SK-N-SH treated with all-trans-retinoic acid at 6 μM for 48 hours (cell line): ENCODE measurements at regions not wholly inside any gene's neighbourhood (a gene's known extent, or its start where the extent isn't known, plus 50 kb on each side); places are given as distances from the start of the nearest gene placed in this dataset.

ENCODE experiments used
- ATAC-seq: fragments of 200-7000 bp; cut with Tn5 transposase; 3 replicates; pipeline ENCODE4 v1.9.1; 2020; ENCODE audit warnings: mild to moderate bottlenecking, moderate library complexity
- ARNTL ChIP-seq: fragments of 450-650 bp; formaldehyde crosslinking; IDR thresholded peaks from 2 replicates; pipeline ENCODE4 v1.5.0; 2020; ENCODE audit warnings: low read depth, mild to moderate bottlenecking, moderate library complexity, borderline replicate concordance
- BACH2 ChIP-seq: fragments of 250-450 bp; sonication (Bioruptor Pico); IDR thresholded peaks from 2 replicates; pipeline ENCODE4 v1.9.0; 2021; ENCODE audit warnings: mild to moderate bottlenecking, borderline replicate concordance
- CREB5 ChIP-seq: fragments of 250-450 bp; sonication (Bioruptor Pico); IDR thresholded peaks from 2 replicates; pipeline ENCODE4 v1.5.1; 2020; ENCODE audit warnings: low read depth, mild to moderate bottlenecking, moderate library complexity
- CSDC2 ChIP-seq: fragments of 250-450 bp; sonication (Bioruptor Pico); IDR thresholded peaks from 2 replicates; pipeline ENCODE4 v1.5.0; 2020; ENCODE audit warnings: mild to moderate bottlenecking, moderate library complexity
- CSRNP3 ChIP-seq: fragments of 250-450 bp; sonication (Bioruptor Pico); IDR thresholded peaks from 2 replicates; pipeline ENCODE4 v1.5.1; 2021; ENCODE audit warnings: mild to moderate bottlenecking, moderate library complexity
- ESRRG ChIP-seq: fragments of 250-450 bp; sonication (Bioruptor Pico); IDR thresholded peaks from 2 replicates; pipeline ENCODE4 v1.6.1; 2021; ENCODE audit warnings: mild to moderate bottlenecking
- GLIS3 ChIP-seq: fragments of 250-450 bp; sonication (Bioruptor Pico); IDR thresholded peaks from 2 replicates; pipeline ENCODE4 v1.5.0; 2020; ENCODE audit warnings: mild to moderate bottlenecking, moderate library complexity
- ISL1 ChIP-seq: fragments of 250-450 bp; sonication (Bioruptor Pico); IDR thresholded peaks from 2 replicates; pipeline ENCODE4 v2.1.2; 2022; ENCODE audit warnings: mild to moderate bottlenecking, moderate library complexity
- OSR1 ChIP-seq: fragments of 250-450 bp; sonication (Bioruptor Pico); IDR thresholded peaks from 2 replicates; pipeline ENCODE4 v1.8.0; 2022; ENCODE audit warnings: moderate library complexity, mild to moderate bottlenecking, inconsistent platforms
- PATZ1 ChIP-seq: fragments of 250-450 bp; sonication (Bioruptor Pico); IDR thresholded peaks from 2 replicates; pipeline ENCODE4 v1.8.0; 2020; ENCODE audit warnings: mild to moderate bottlenecking, moderate library complexity, borderline replicate concordance
- RARB ChIP-seq: fragments of 250-450 bp; sonication (Bioruptor Pico); IDR thresholded peaks from 2 replicates; pipeline ENCODE4 v1.8.0; 2021; ENCODE audit warnings: mild to moderate bottlenecking, moderate library complexity
- SNAI2 ChIP-seq: fragments of 250-450 bp; sonication (Bioruptor Pico); IDR thresholded peaks from 2 replicates; pipeline ENCODE4 v1.5.0; 2020; ENCODE audit warnings: mild to moderate bottlenecking, moderate library complexity
- TCF4 ChIP-seq: fragments of 250-450 bp; sonication (Bioruptor Pico); IDR thresholded peaks from 2 replicates; pipeline ENCODE4 v1.8.0; 2021; ENCODE audit warnings: mild to moderate bottlenecking, moderate library complexity, borderline replicate concordance
- TOX ChIP-seq: fragments of 250-450 bp; sonication (Bioruptor Pico); IDR thresholded peaks from 2 replicates; pipeline ENCODE4 v1.8.0; 2021; ENCODE audit warnings: mild to moderate bottlenecking, moderate library complexity, borderline replicate concordance
- TSHZ2 ChIP-seq: fragments of 250-450 bp; sonication (Bioruptor Pico); IDR thresholded peaks from 2 replicates; pipeline ENCODE4 v1.5.0; 2020; ENCODE audit warnings: mild to moderate bottlenecking, moderate library complexity
- ZC3H10 ChIP-seq: fragments of 250-450 bp; sonication (Bioruptor Pico); IDR thresholded peaks from 2 replicates; pipeline ENCODE4 v1.5.1; 2021; ENCODE audit warnings: mild to moderate bottlenecking, moderate library complexity
- ZNF565 ChIP-seq: fragments of 450-650 bp; formaldehyde crosslinking; conservative IDR thresholded peaks from 2 replicates; pipeline ENCODE4 v1.5.0; 2020; ENCODE audit warnings: low read depth, mild to moderate bottlenecking, moderate library complexity
- ZNF70 ChIP-seq: fragments of 450-650 bp; formaldehyde crosslinking; IDR thresholded peaks from 2 replicates; pipeline ENCODE4 v1.5.0; 2020; ENCODE audit warnings: mild to moderate bottlenecking, moderate library complexity

GRCh38 chr3:144947895-144948294, 976.3 kb downstream of the DIPK2A start:
- no peak for ATAC-seq

GRCh38 chr3:144948711-144949110, 977.1 kb downstream of the DIPK2A start:
- TF ChIP-seq RARB (CRISPR knock-in tag) (no peak), ESRRG (CRISPR knock-in tag) (no peak), ARNTL (no peak), CREB5 (no peak), SNAI2 (CRISPR knock-in tag) (no peak)
- ATAC-seq, result no peak

More at GRCh38 chr3:144947895-144948294, 976.3 kb downstream of the DIPK2A start:
- TF ChIP-seq CSRNP3 (CRISPR knock-in tag) (no peak), ESRRG (CRISPR knock-in tag) (no peak), ZNF70 (no peak), OSR1 (no peak), SNAI2 (CRISPR knock-in tag) (no peak), CREB5 (no peak), ZC3H10 (CRISPR knock-in tag) (no peak), TSHZ2 (CRISPR knock-in tag) (no peak), CSDC2 (CRISPR knock-in tag) (no peak), TCF4 (CRISPR knock-in tag) (no peak), RARB (CRISPR knock-in tag) (no peak), BACH2 (CRISPR knock-in tag) (no peak), ISL1 (no peak)

GRCh38 chr3:144953959-144954358, 982.3 kb downstream of the DIPK2A start:
- TF ChIP-seq ZC3H10 (CRISPR knock-in tag) (no peak), TOX (CRISPR knock-in tag) (no peak), GLIS3 (CRISPR knock-in tag) (no peak), ARNTL (no peak), RARB (CRISPR knock-in tag) (no peak), TCF4 (CRISPR knock-in tag) (no peak), PATZ1 (CRISPR knock-in tag) (no peak)
- ATAC-seq, result no peak

GRCh38 chr3:144957398-144958101, 985.9 kb downstream of the DIPK2A start:
- ATAC-seq, result no peak
- TF ChIP-seq ZNF565 (CRISPR knock-in tag), result no peak
- TF ChIP-seq BACH2 (CRISPR knock-in tag), result no peak
- TF ChIP-seq, all 23 proteins: peak for 0
